K562 (cell line): ENCODE measurements at regions not wholly inside any gene's neighbourhood (a gene's known extent, or its start where the extent isn't known, plus 50 kb on each side); places are given as distances from the start of the nearest gene placed in this dataset.

Source experiments
- ATAC-seq: fragments of 200-7000 bp; cut with Tn5 transposase; 3 replicates; pipeline ENCODE4 v1.9.1; 2020; ENCODE audit warnings: moderate library complexity
- BruUV-seq: library from RNA; stranded (reverse); fragments of 400-500 nt; replicated peaks from 2 replicates; lab custom pipeline; 2021; lab: Mats Ljungman, UMichigan
- CTCF ChIA-PET: fragments of 300-600 bp; formaldehyde crosslinking; extraction: SDS; loops from one replicate; lab custom pipeline; 2021; ENCODE audit warnings: low intra/inter-chr PET ratio; lab: Yijun Ruan, JAX
- POLR2A ChIA-PET: fragments of 300-600, 350-650 bp; sonication (Branson Sonifier 250); formaldehyde crosslinking; extraction: SDS; loops from one replicate; lab custom pipeline; 2021; ENCODE audit warnings: antibody characterized with exemption, inconsistent platforms; lab: Yijun Ruan, JAX
- DNase-seq, 4 experiments: peaks; one replicate each; pipeline versions ENCODE4 v3.0.0 to v3.0.0-alpha.2; 2011 to 2018; ENCODE audit warnings: low spot score in 3 of 4, mixed read lengths in 3 of 4; ENCODE audit errors: extremely low read depth in 1 of 4
- FAIRE-seq: peaks from 2 replicates; lab custom pipeline; 2011; peaks lifted over from hg19 to GRCh38; lab: Jason Lieb, UNC
- H2AFZ ChIP-seq: 2 replicates; pipeline ENCODE4 v1.6.0; 2011; ENCODE audit warnings: low read depth, low read length, control low read depth, inconsistent platforms
- H3K27ac ChIP-seq: fragments of 200-600 bp; 3 replicates; pipeline ENCODE4 v1.8.0; 2011; ENCODE audit warnings: low read depth, mild to moderate bottlenecking, control low read depth, inconsistent platforms, low read length, moderate library complexity, mixed read lengths; ENCODE audit errors: extremely low read depth
- H3K27me3 ChIP-seq, 2 experiments: fragments of 300-600 bp in 1 of 2; 2 replicates in 1 of 2; 3 replicates in 1 of 2; pipeline versions ENCODE4 v1.6.0 to v1.8.0; 2011; ENCODE audit warnings: inconsistent platforms in 2 of 2, low read length in 2 of 2, mild to moderate bottlenecking in 1 of 2, mixed read lengths in 1 of 2, moderate library complexity in 1 of 2; ENCODE audit not compliant: control insufficient read depth in 2 of 2, insufficient read depth in 2 of 2
- H3K36me3 ChIP-seq: fragments of 300-600 bp; 3 replicates; pipeline ENCODE4 v1.8.0; 2011; ENCODE audit warnings: mild to moderate bottlenecking, low read length, inconsistent platforms; ENCODE audit not compliant: control insufficient read depth, insufficient read depth
- H3K4me1 ChIP-seq, 2 experiments: fragments of 200-600 bp in 1 of 2; replicated peaks in 1 of 2; 2 replicates in 1 of 2; 3 replicates in 1 of 2; pipeline versions ENCODE4 v1.5.1 to v1.8.0; 2011; ENCODE audit warnings: inconsistent platforms in 2 of 2, low read length in 2 of 2, mild to moderate bottlenecking in 1 of 2, mixed read lengths in 1 of 2, moderate library complexity in 1 of 2; ENCODE audit not compliant: control insufficient read depth in 2 of 2, insufficient read depth in 2 of 2
- H3K4me2 ChIP-seq: 2 replicates; pipeline ENCODE4 v1.6.1; 2011; ENCODE audit warnings: low read length, control low read depth, inconsistent platforms, mixed read lengths; ENCODE audit not compliant: insufficient read depth
- H3K4me3 ChIP-seq: fragments of 200-600 bp; sonication (generic), shearing (Covaris generic); 2 replicates; pipeline ENCODE4 v1.5.1; 2016; ENCODE audit warnings: control low read depth, inconsistent platforms
- H3K79me2 ChIP-seq: fragments of 200-600 bp; 3 replicates; pipeline ENCODE4 v1.8.0; 2011; ENCODE audit warnings: low read length, inconsistent platforms; ENCODE audit not compliant: control insufficient read depth, insufficient read depth
- H3K9ac ChIP-seq, 2 experiments: 2 replicates each; pipeline versions ENCODE4 v1.6.0 to v1.6.1; 2011; ENCODE audit warnings: low read depth in 2 of 2, low read length in 2 of 2, control low read depth in 1 of 2, inconsistent platforms in 1 of 2, mild to moderate bottlenecking in 1 of 2, mixed read lengths in 1 of 2; ENCODE audit not compliant: insufficient read depth in 1 of 2
- H3K9me1 ChIP-seq: one replicate; pipeline ENCODE4 v1.6.0; 2011; ENCODE audit warnings: inconsistent platforms, mild to moderate bottlenecking, low read length, moderate library complexity; ENCODE audit not compliant: control insufficient read depth, insufficient read depth
- H3K9me3 ChIP-seq: replicated peaks from 2 replicates; pipeline ENCODE4 v1.5.1; 2011; ENCODE audit warnings: low read depth, low read length, inconsistent platforms; ENCODE audit not compliant: control insufficient read depth, insufficient read depth
- H4K20me1 ChIP-seq: replicated peaks from 2 replicates; pipeline ENCODE4 v1.6.1; 2011; ENCODE audit warnings: low read length, inconsistent platforms, mixed read lengths; ENCODE audit not compliant: control insufficient read depth, insufficient read depth
- ELK3 ChIP-seq: fragments of 450-650 bp; formaldehyde crosslinking; IDR thresholded peaks from 2 replicates; pipeline ENCODE4 v1.4.0; 2020; ENCODE audit warnings: mild to moderate bottlenecking
- GTF3C2 ChIP-seq: IDR thresholded peaks from 3 replicates; pipeline ENCODE4 v1.6.1; 2011; ENCODE audit warnings: borderline replicate concordance, mild to moderate bottlenecking, moderate library complexity; ENCODE audit not compliant: insufficient read length; ENCODE audit errors: extremely low read depth
- ZBTB7A ChIP-seq: IDR thresholded peaks from 2 replicates; pipeline ENCODE4 v1.6.1; 2011; ENCODE audit warnings: low read depth, mild to moderate bottlenecking, low read length, moderate library complexity, borderline replicate concordance; ENCODE audit not compliant: control insufficient read depth
- WGBS: fragments of 100-300 bp; shearing (Covaris generic); methylation state at CpG from one replicate; pipeline ENCODE4 v1.1.6; 2016; ENCODE audit warnings: low coverage, mixed read lengths; ENCODE audit not compliant: insufficient coverage; ENCODE audit errors: missing lambda C conversion rate; 5-methylcytosine and 5-hydroxymethylcytosine counted together
- in situ Hi-C: fragments of 300-500 bp; cut with MboI; formaldehyde crosslinking; loops from 4 replicates; pipeline ENCODE4 v1.15.0; 2018; ENCODE audit warnings: inconsistent platforms, mixed read lengths
- intact Hi-C: fragments of 100-400 bp; cut with micrococcal nuclease; formaldehyde crosslinking; loops from 2 replicates; pipeline ENCODE4 v1.14.2; 2022
- TF ChIP-seq, protein P1 (sequence below): fragments of 250-450 bp; sonication (Bioruptor Pico); IDR thresholded peaks from 2 replicates; pipeline ENCODE4 v1.8.0; 2021; ENCODE audit warnings: moderate library complexity, mild to moderate bottlenecking, inconsistent platforms

DNA sequence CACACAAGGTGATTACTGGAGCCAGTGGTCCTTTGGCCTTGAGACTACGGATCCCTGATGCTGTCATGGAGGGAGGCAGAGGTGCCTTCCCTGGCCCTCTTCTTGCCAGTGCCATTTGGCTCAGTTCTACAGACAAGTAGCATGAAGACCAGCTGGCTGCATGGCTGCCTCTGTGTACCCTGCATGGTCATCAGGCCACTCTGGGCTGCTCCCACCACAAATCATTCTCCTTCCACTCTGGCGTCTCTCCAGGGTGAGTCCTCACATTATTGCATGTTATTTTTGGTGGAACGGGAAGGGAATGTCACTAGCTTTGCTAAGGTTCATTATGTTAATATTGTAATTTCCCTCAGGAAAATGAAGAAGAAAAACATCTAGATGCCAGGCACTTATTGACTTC is 229.8 kb downstream of the VAPA start:
- no peak for ATAC-seq
- intact Hi-C loops: no loop called here
- 0% methylated on average over 3 of the region's 3 CpGs for WGBS

More for the DNA sequence above, 229.8 kb downstream of the VAPA start:
- Histone ChIP-seq H3K36me3 (no peaks in the 10 kb centered on the region), H3K9me1 (no peaks in the 10 kb centered on the region), H3K27me3 (peaks cover 12 to 42% of the 10 kb centered on the region in 2 experiments; a peak in 4 of 5 replicates), H3K9me3 (no peaks in the 10 kb centered on the region), H3K9ac (no peak overlapping the region), H2AFZ (no peak overlapping the region), H3K27ac (no peak overlapping the region), H3K4me2 (no peak overlapping the region), H3K4me3 (no peak overlapping the region), H3K79me2 (no peaks in the 10 kb centered on the region), H4K20me1 (0 out of 2 replicates have a peak, but pooled peaks cover 5% of the 10 kb centered on the region), H3K4me1 (no peaks in the 10 kb centered on the region)
- TF ChIP-seq ZBTB7A: no peak
- TF ChIP-seq GTF3C2: no peak
- TF ChIP-seq, protein P1, sequence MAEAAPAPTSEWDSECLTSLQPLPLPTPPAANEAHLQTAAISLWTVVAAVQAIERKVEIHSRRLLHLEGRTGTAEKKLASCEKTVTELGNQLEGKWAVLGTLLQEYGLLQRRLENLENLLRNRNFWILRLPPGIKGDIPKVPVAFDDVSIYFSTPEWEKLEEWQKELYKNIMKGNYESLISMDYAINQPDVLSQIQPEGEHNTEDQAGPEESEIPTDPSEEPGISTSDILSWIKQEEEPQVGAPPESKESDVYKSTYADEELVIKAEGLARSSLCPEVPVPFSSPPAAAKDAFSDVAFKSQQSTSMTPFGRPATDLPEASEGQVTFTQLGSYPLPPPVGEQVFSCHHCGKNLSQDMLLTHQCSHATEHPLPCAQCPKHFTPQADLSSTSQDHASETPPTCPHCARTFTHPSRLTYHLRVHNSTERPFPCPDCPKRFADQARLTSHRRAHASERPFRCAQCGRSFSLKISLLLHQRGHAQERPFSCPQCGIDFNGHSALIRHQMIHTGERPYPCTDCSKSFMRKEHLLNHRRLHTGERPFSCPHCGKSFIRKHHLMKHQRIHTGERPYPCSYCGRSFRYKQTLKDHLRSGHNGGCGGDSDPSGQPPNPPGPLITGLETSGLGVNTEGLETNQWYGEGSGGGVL (CRISPR knock-in tag): no peak
- TF ChIP-seq ELK3 (CRISPR knock-in tag): no peak
- FAIRE-seq: no peak
- POLR2A ChIA-PET: interaction anchor here (0.6 to 1.6 kb wide), 2 partner anchors 13 to 16 kb away, joined by 3 to 4 read pairs; no protein-coding TSS in a partner anchor
- in situ Hi-C loops: no loop called here
- no peak for DNase-seq
- CTCF ChIA-PET: no interaction called here
- BruUV-seq: no TSS peak
